GM18861 (cell line): ENCODE measurements at regions not wholly inside any gene's neighbourhood (a gene's known extent, or its start where the extent isn't known, plus 50 kb on each side); places are given as distances from the start of the nearest gene placed in this dataset.

Experiments used
- ATAC-seq: cut with Tn5 transposase; IDR thresholded peaks from one replicate; pipeline ENCODE4 v1.9.1; 2021; ENCODE audit not compliant: unreplicated experiment

DNA sequence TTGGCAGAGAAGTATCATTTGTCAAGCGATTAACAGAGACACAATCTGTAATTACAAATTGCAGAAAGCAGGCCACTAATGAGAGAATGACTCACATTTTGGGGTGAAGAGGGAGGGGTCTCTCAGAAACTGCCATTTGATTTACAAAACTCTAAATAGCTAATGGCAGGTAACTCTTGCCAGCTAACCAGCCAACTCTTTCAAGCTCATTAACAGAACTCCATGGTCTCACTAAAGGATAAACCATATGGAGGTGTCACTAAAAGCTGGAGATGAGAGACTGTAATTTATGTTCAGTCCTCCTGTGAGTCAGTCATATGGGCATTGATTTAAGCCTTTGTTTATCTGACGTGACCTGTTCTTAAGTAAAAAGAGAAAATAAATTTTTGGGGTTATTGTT, 336.4 kb downstream of the FOXG1 start:
- ATAC-seq = no peak

GRCh38 chr14:29108908-29109307, 342.3 kb downstream of the FOXG1 start:
- ATAC-seq = no peak

DNA sequence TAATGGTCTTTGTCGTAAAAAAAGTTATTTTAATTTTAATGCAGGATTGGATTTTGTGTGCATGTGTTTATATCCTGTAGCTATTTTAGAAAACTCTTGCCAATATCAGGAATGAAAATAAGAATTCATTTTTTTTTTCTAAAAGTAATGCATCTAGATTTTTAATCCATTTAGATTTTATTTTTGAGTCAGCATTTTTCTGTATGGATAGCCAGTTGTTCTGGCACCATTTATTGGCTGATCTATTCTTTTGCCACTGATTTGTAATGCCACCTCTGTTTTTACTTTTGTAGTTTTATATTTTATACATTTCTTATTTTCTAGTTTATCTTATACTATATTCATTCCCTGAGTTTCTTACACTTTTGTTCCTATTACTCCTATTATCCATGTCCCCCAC, 343.0 kb downstream of the FOXG1 start:
- ATAC-seq = no peak

DNA sequence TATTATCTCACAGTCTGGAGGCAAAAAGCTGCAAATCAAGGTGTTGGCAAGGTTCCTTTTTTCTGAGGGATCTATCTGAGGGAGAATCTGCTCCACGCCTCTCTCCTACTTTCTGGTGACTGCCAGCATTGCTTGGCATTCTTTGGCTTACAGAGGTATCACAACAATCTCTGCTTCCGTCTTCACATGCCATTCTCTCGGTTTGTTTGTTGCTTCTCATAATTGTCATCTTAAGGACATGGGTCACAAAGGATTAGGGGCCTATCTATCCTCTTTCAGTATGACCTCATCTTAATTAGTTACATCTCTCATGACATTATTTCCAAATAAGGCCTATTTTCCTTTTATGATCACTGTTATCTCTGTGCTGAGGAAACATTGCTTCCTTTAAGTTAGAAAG, 345.0 kb downstream of the FOXG1 start:
- no peak for ATAC-seq

- no peak for ATAC-seq
These were observed 356.4 kb downstream of the FOXG1 start for GRCh38 chr14:29123017-29123416.

DNA sequence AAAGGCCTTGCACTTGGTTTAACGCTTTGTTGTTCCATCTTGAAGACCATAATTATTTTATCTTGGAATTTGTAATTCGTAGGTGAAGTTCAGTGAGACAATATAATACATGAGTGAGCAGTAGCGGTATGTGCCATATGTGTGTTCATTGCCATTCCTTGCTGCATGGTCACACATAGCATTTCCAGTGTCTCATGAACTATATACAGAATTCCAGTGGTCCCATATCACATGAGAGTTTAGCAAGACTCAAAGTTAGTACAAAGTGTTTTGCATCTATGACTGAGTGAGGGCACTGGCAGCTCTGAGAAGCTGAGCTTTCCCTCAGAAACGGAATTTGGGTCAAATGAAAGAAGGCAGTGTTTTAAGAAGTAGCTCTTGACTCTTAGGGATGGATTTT, 359.8 kb downstream of the FOXG1 start:
- ATAC-seq = no peak

DNA sequence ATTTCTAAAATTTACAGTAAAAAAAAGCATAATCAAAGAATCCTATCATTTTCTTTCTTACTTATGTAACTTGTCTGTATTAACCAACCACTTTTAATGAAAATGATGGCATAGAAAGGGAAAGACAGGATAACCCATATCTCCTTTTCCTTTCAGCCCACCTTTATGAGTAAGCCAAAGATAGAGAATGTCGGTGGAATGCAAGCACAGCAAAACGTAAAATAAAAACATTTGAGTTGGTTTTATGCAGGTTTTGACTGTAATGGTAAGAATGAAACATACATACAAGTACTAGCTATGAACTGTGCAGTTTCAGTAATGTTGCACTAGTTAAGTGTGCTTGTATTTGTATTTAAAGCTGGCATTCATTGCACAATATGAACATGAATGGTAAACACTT, 360.3 kb downstream of the FOXG1 start:
- ATAC-seq = no peak

DNA sequence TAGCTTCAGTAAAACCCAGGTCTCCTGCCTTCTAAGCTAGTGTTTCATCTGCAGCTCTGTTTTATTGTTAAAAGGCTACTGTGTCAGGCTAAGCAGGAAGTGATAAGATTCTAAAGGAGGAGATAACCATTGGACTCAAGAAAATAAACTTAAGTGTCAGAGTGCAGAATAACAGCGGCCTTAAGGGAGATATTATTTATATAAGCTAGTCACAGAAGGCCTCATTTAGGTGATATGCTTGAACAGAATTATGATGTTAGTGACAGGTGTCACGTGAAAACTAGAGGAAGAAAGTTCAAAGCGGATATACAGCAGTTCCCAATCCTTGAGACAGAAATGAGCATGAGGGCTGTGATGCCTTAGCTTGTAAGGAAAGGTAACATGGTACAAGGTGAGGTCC, 373.4 kb downstream of the FOXG1 start:
- no peak for ATAC-seq

- no peak for ATAC-seq
These were observed 378.0 kb downstream of the FOXG1 start for GRCh38 chr14:29144621-29145020.

DNA sequence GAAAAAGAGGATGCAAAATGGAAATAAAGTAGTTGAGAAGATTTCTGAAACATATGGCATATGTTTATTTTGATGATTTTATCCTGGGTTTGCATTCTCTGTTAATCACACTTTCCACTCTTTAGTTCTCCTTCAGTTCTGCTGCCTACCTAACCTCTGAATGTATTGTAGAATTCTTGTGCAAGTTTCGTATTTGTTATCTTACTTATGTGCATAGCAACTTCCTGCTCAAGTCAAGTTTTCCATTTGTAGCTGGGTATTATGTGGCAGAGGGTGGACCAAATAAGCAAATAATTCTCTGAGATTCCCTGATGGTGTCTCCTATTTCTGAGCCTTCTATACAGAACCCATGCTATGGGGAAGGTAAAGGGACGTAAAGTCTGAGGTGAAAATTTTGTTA, 381.6 kb downstream of the FOXG1 start:
- ATAC-seq = no peak

- ATAC-seq = no peak
These were observed 383.2 kb downstream of the FOXG1 start for GRCh38 chr14:29149798-29150197.

DNA sequence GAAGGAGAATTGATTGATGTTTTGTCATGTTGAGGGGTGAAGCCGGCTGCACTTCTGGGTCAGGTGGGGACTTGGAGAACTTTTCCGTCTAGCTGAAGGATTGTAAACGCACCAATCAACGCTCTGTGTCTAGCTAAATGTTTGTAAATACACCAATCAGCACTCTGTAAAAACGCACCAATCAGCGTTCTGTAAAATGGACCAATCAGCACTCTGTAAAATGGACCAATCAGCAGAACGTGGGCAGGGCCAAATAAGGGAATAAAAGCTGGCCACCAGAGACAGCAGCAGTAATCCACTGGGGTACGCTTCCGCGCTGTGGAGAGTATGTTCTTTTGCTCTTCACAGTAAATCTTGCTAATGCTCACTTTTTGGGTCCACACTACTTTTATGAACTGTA, 384.1 kb downstream of the FOXG1 start:
- no peak for ATAC-seq

DNA sequence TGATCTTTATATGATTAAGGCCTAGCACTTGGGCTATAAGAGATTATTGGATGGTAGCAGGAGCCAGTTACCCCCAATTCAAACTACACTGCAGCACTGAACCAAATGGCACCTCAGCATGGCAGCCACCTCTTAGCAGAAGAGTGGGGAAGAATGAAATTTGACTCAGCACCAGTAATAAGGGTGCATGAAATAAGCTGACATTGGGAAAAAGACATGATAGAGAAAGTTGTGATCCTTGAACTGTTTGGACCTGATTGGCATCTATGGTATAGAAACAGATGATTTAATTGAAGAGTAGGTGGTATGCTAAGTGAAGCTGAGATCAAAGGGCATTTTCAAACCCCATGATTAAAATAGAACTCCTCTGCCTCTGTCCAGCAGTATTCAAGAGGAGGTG, 389.5 kb downstream of the FOXG1 start:
- no peak for ATAC-seq

DNA sequence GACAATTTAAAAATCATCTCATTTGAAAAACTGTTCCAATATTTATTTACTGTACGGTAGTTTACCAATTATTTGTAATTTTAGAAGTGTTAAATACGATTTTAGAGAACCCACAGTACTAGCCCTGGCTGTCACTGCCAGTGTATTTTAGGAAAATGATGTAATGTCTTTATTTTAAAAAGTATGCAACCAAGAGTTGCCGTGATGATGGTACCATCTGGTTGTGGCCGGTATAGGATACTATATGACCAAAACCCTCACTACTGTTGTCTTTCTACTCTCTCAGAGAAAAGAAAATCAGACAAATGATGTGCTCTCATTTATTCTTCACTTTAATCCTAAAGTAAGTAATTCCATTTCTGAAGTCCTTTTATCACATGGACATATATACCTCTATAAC, 395.0 kb downstream of the FOXG1 start:
- no peak for ATAC-seq

GRCh38 chr14:29163109-29163508, 396.5 kb downstream of the FOXG1 start:
- no peak for ATAC-seq

- ATAC-seq = no peak
These were observed 398.8 kb downstream of the FOXG1 start for GRCh38 chr14:29165431-29165830.

GRCh38 chr14:29166507-29166906, 399.9 kb downstream of the FOXG1 start:
- no peak for ATAC-seq

DNA sequence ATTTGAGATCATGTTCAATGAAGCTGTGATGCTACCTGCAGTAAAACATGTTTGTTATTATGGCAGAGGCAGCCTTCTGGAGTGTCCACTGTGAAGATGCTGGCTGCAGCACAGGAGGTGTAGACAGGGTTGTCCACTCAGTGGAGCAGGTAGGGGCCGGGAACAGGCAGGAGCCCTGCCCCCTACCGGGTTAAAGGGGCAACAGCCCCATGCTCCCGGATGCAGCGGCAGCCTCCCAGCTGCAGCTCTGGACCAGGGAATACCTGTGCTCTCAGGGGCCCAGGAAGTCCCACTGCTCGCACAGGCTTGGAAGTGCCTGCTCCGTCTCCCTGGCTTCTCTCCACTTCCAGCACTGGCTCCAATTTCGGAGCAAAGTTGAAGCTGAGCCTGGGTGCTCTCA, 401.6 kb downstream of the FOXG1 start:
- no peak for ATAC-seq

DNA sequence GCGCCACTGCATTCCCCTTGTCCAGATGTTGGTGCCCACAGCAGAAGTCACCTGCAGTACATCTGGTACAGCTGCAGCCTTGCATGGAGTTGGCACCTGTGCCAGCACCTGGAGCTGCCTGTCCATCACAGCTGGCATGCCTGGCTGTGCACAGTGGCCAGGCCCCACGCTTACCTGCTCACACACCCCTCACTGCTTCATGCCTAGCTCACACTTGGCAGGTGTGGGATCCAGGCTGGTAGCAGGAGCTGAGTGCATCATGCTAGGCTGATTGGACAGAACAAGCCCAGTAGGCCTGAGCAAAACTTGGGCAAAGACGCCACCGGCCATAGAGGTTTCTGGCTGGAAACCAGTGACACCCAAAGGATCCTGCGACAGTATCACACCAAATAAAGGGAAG, 402.8 kb downstream of the FOXG1 start:
- no peak for ATAC-seq

DNA sequence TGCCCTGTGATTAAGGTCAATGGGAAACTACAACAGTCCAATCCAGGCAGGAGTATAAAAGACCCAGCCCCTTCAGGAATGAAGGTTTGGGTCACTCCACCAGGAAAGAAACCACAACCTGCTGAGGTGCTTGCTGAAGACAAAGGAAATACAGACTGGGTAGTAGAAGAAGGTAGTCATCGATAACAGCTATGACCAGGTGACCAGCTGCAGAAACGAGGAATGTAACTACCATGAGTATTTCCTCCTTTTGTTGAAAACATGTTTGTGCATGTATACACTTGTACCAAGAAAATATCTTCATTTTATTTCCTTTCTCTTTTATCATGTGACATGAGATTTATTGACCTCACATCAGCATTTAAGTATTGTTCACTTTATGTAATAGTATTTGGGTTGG, 409.1 kb downstream of the FOXG1 start:
- ATAC-seq = no peak

DNA sequence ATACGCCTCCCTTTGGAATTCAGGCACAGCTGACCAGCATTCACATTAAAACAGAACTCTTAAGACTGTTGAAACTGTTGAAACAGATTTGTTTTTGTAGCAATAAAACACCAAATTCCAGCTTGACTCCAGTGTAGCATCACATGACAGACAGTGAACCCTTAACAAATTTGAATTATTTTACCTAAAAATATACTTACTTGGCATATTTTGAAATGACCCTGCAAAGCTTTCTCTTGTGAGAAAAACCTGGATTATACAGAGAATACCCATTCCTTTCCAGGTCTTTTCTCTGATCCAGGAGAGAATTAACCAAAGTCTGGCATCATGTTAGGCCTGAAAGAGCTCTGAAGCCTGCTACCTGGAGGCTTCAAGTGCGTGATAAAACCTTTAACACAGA, 410.3 kb downstream of the FOXG1 start:
- ATAC-seq = no peak

- no peak for ATAC-seq
These were observed 412.4 kb downstream of the FOXG1 start for GRCh38 chr14:29178971-29179370.

- ATAC-seq = no peak
These were observed 424.5 kb downstream of the FOXG1 start for GRCh38 chr14:29191092-29191491.

DNA sequence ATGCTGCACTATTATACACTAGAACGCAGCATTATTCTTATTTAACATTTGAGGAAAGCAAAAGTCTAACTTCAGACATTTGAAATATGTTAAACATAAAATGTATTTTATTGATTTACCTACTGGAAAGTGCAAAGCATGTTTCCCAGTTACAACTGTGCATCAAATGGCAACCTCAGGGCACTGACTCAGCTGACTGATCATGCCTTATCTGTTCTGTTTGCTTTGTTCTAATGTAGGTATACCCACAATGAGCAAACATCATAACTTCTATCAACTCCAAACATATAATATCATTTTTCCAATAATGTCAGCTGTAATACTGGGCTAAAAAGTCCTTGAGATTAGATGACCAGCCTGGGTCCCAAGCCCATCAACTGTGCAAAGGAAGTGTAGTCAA, 431.0 kb downstream of the FOXG1 start:
- ATAC-seq = no peak
